Activated naive CD4-positive, alpha-beta T cell (primary cell): ENCODE measurements at regions not wholly inside any gene's neighbourhood (a gene's known extent, or its start where the extent isn't known, plus 50 kb on each side); places are given as distances from the start of the nearest gene placed in this dataset.
"Not testable (repeated sequence)": the region's sequence is repeated elsewhere in the genome, so short reads cannot be mapped to it uniquely, and the experiment has no call there.

Experiments
- DNase-seq, 4 experiments: peaks; one replicate each; lab custom pipeline; 2025; lab: John Stamatoyannopoulos, UW

DNA sequence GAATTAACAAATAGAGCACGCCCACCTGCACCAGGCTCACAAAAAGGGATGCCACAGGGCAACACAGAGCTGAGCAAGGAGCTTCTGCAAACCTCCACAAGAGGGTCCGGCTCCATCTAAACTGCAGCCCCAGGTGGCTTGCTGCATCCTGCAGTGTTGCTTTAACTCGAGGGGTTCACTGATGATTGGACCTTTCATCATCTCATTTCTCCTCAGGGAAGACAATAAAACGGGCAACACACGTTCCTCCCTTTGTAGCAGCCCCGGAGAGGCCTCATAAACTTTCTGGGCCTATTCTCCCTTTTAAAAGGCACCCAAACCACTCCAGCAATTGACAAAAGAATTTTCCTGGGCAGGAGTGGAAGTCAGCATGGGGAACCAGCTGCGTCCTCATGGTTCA lies 161.5 kb upstream of the CDH4 start:
- no peak for DNase-seq

DNA sequence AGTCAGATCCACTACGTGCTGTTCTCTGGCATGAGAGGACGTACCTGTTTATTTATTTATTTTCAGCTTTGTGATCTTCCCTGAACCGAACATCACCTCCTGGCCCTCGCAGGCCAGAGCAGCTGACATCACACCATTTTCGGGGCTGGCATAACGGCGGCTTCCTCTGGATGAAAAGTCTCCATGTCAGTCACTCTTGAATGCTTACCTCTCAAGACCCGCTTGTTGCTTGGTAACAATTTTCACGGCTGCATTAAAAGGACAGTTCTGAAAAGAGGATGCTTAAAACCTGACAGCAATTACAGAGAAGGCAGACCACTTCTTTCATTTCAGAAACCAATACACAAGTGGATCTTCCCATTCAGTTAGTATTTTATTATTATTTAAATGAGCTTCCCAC lies 159.8 kb upstream of the CDH4 start:
- no peak for DNase-seq

DNA sequence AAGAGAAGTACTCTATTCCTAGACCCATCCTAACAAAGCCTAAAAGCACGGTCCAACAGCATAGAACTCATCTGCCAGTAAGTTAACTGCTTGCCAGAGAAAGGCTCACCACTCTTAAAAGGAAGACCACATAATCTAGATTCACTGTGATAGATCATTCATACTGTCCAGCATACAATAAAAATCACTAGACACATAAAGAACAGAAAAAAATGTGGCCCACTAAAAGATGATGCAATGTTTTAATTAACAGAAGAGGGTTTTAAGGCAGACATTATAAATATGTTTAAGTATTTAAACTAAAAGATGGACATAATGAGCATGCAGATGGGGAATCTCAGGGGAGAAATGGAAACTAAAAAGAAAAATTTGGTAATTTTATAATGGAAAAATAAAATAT lies 157.5 kb upstream of the CDH4 start:
- no peak for DNase-seq

DNA sequence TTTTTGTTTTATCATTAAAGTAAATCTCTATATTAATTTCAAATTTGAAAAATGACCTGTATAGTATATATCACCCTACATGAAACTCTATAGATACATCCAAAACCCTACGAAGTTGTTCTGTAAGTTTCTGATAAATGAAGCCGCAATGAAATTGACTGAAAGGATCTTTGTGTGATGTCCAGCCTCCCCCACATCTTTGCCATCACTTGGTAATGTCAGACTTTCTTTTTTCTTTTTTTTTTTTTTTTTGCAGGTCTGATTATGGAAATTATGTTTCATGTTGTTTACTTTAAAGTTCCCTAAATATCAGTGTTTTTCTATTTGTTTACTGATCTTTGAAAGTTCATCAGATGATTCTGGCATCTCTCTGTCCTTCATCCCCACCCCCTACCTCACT lies 155.6 kb upstream of the CDH4 start:
- no peak for DNase-seq

- DNase-seq, result no peak
Measured at GRCh38 chr20:61099806-61100205, 152.3 kb upstream of the CDH4 start.

GRCh38 chr20:61100489-61100888 lies 151.6 kb upstream of the CDH4 start:
- no peak for DNase-seq

DNA sequence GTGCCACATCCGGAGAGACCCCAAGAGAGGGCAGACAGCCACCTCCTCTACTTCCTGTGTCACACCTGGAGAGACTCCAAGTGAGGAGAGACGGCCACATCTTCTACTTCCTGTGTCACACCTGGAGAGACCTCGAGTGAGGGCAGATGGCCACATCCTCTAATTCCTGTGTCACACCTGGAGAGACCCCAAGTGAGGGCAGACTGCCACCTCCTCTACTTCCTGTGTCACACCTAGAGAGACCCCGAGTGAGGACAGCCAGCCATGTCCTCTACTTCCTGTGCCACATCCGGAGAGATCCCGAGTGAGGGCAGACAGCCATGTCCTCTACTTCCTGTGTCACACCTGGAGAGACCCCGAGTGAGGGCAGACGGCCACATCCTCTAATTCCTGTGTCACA lies 150.7 kb upstream of the CDH4 start:
- not testable (repeated sequence) for DNase-seq

DNA sequence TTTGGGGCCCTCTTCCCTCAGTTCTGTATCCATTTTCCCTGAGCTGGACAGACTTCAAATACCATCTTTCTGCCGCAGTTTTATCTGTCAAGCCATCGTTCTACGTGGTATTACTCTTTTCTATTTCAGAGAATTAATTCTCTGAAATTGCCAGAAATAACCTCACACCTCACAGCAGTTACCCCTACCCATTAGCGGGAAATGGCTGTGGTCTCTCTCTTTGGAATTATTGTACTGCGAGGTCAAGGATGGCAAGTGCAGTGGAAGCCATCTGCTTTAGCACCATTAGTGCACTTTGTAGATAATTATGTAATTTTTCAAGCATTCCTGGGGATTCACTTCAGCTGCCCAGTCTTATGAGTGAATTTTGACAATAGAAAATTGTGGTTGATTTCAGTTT lies 147.8 kb upstream of the CDH4 start:
- no peak for DNase-seq

DNA sequence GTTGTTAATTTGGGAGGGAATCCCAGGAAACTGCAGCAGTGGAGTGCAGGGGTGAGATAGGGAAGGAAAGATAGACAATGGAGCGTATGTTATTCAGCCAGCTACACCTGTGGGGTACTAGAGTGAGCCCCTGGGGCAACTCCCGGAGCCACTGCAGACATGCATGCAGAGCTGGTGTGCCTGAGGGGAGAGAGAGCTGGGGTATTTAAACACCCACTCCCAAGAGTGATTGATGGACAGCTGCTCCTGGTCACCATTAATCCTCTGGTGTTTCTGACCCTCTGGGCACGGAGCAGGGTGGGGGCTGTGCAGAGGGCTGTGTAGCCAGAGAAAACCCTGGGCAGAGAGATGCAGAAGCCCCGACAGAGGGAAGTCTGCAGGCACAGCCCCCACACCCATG lies 146.7 kb upstream of the CDH4 start:
- DNase-seq, result no peak

- DNase-seq, result no peak
Measured at GRCh38 chr20:61106438-61106837, 145.6 kb upstream of the CDH4 start.

DNA sequence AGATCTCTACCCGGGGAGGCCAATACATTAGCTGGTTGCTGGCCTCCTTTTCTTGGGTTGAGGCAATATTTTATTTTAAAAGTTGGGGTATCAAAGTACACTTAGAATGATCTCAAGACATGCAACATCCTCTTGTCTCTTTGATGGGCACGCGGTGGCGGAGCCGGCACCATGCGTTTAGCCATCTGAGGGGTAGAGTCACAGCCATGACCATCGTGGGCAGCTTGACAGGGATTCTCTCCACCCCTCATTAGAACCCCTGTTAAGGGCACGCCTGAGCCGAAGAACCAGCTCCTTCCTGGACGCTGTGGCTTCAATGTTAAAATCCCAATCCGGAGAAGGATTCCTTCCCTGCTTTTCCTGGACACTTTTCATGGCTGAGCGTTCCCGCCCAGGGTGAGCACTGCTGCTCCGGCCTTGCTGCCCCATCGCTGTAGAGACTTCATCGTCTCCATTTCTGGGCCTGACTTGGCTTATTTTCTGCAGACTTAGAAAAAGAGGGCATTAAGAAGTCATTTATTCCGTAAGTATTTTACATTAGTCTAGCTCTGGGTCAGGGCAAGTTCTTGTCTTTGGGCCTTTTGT lies 142.7 kb upstream of the CDH4 start:
- no peak for DNase-seq

GRCh38 chr20:61112515-61112914 lies 139.5 kb upstream of the CDH4 start:
- DNase-seq, result no peak

- DNase-seq, result no peak
Measured at GRCh38 chr20:61113731-61114130, 138.3 kb upstream of the CDH4 start.

DNA sequence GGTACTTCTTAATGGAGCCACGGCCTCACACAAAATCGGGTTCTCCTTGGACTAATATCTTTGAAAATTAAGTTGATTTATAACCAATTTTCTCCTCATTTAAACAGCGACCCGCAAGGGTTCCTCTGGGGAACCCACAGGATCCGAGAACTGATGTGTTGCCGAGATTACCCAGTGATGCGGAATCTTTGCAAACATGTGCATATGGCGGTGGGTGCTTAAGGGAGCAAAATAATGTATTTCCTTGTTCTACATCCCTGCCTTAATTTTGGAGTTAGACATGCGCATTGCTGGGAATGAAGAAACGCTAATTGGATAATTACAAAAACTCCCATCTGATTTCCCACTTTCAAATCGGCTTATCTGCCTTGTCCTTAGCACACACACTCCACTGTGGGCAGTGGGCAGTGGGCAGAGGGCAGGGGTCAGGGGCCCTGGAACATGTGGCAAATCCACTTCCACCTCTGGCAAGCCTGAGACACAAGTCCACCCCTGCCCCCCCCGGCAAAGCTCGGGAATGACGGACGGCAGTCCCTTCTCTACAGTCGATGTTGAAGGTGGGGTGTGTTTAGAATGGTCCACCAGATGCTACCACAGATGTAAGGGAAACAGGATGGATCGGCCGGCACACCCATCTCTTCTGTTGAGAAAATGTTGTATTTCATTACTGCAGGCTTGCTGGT lies 137.4 kb upstream of the CDH4 start:
- no peak for DNase-seq

DNA sequence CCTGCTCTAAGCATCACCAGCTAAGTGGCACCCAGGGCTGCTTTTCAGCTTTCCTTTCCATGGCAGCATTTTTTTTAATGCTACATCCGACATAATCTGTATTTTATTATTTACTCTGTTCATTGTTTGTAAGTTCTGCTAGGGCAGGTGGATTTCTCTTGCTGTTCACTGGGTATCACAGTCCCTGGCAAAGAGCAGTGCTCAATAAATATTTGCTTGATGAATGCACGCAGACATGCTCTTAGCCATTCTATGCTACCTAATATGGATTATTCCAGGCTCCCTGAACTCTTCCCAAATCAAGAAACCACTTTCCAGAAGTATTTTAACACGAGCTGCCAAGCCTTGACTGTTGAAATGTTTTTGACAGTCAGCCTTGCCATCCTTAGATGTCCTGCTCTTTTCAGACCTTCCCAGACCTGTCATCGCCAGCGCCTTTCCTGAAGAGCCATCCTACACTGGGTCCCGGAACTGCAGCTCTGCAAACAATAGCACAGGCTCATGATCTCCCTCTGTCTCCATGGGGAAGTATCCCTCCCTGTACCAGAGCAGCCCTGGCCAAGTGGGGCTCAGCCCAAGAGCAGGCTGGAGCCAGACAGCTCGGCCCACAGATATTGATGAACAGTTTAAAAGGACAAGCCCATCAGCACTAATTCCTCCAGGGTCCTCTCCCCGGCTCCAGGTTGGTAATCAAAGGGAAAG lies 136.5 kb upstream of the CDH4 start:
- DNase-seq, result no peak

GRCh38 chr20:61117725-61118124 lies 134.3 kb upstream of the CDH4 start:
- DNase-seq, result no peak

DNA sequence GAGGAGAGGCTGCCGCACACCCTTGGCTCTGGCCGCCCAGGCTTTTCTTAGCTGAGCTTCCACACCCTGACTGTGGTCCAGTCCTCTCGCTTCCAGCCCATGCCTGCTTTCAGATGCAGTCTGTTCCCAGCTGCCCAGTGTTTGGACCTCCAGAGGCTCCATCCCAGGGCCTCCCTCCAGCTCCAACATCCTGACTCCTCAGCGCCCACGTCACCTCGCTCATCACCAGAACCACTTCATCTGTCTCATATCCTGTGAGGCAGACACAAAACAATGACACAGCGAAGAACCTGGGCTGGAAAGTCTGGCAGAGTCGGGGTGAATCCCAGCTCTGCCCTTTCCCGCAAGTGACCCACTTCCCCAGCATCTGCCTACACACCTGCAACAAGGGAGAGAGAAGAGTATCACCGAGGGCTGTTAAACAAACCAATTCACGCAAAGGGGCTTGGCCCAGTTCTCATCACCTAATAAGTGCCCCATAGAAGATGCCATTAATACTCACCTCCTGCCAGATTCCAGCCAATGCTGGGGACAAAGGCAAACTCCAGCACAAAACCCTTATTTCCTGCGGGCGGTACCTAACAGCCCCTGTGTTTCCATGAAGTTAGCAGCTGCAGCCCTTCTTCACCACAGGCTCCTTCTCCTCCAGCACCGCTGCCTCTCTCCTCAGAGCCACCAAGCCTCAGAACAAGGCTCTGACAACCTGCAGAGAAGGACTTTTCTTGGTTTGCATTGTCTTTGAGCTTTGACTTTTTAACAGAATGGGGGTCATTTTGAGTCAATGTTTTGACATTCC lies 133.4 kb upstream of the CDH4 start:
- DNase-seq, result no peak

- DNase-seq, result no peak
Measured at GRCh38 chr20:61119273-61119672, 132.8 kb upstream of the CDH4 start.

DNA sequence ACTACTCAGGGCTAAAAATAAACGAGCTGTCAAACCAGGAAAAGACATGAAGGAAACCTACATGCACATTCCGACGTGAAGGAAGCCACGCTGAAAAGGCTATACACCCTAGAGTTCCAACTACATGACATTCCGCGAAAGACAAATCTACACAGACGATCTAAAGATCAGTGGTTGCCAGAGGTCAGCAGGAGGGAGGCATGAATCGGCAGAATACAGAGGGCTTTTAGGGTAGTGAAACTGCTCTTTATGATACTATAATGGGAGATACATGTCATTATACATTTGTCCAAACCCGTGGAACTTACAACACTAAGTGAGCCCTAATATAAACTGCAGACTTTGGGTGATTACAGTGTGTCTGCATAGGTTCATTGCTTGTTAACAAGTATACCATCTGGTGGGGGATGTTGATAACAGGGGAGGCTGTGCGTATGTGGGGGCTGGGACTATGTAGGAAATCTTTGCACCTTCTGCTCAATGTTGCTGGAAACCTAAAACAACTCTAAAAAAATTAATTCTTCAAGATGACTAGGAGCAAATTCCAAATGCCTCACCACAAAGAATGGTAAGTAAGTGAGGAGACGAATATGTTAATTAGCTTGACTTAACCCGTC lies 132.2 kb upstream of the CDH4 start:
- DNase-seq, result no peak

- DNase-seq, result no peak
Measured at GRCh38 chr20:61120595-61121515, 131.2 kb upstream of the CDH4 start.

GRCh38 chr20:61121661-61122060 lies 130.4 kb upstream of the CDH4 start:
- no peak for DNase-seq
